Heart left ventricle (tissue), 13 donors: ENCODE measurements at regions not wholly inside any gene's neighbourhood (a gene's known extent, or its start where the extent isn't known, plus 50 kb on each side); places are given as distances from the start of the nearest gene placed in this dataset.

Source experiments
- POLR2A ChIP-seq, 2 donors: fragments of 450-650 bp; IDR thresholded peaks; one replicate each; pipeline ENCODE4 v1.6.1; 2017; ENCODE audit warnings: antibody characterized with exemption in 2 of 2, mild to moderate bottlenecking in 2 of 2, moderate library complexity in 2 of 2
- TF ChIP-seq, protein P1 (sequence below), 12 donors: fragments of 200-600 bp; sonication (generic) in 4 of 12; IDR thresholded peaks; one replicate each; pipeline versions ENCODE4 v1.5.0 to v1.8.0; 2018 to 2022; ENCODE audit warnings: antibody characterized with exemption in 12 of 12, mild to moderate bottlenecking in 5 of 12
- donor health status: ischemic (EF 13 %, LVEDD 7.1; RV severe dilation, severe dysfunction).
- donor health status: DM: no; HTN: yes; CAD: no.
- donor health status: DM: no; HTN: no; CAD: no.
- donor health status: ischemic (EF 25% LVEDD 6.9; RV normal size, moderate dysfunction).
- donor health status: ischemic (EF 25% LVEDD 5.7; RV mildly dilated, moderate dysfunction).
- donor health status: ischemic (EF 35%, LVEDD 5.7; RV mildly dilated, moderate dysfunction).
- donor health status: nonischemic (EF 11% LVEDD 7.7; RV severe dilation, severe dysfunction).
- donor health status: DM: yes; HTN: yes; CAD: no.
- donor health status: PGD.
- donor health status: ischemic (EF 29% LVEDD 5.4; RV normal size, mild dysfunction).
- donor health status: nonischemic (EF 23%, LVEDD 6.1; RV moderate dilation, normal function).

DNA sequence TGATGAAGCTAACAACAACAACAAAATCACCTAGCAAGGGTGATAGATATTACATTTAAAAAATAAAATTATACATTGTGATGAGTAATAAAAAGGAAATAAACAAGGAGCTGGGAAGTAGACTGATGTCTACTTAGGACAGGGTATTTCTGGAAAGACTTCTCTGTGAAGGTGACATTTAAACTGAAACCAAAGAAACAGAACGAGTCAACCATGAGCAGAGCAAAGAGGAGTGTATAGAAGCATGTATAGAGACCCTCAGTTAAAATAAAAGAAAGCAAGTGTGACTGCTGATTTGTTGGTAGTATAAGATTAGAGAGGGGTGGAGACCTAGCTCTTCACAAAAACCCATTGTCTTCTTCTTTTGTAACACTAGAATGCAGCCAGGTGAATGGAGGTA, 53.0 kb upstream of the TDRD3 start:
- TF ChIP-seq, protein P1, sequence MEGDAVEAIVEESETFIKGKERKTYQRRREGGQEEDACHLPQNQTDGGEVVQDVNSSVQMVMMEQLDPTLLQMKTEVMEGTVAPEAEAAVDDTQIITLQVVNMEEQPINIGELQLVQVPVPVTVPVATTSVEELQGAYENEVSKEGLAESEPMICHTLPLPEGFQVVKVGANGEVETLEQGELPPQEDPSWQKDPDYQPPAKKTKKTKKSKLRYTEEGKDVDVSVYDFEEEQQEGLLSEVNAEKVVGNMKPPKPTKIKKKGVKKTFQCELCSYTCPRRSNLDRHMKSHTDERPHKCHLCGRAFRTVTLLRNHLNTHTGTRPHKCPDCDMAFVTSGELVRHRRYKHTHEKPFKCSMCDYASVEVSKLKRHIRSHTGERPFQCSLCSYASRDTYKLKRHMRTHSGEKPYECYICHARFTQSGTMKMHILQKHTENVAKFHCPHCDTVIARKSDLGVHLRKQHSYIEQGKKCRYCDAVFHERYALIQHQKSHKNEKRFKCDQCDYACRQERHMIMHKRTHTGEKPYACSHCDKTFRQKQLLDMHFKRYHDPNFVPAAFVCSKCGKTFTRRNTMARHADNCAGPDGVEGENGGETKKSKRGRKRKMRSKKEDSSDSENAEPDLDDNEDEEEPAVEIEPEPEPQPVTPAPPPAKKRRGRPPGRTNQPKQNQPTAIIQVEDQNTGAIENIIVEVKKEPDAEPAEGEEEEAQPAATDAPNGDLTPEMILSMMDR (IDR thresholded peaks at IDR 0.05), result no peak
- TF ChIP-seq POLR2A (IDR thresholded peaks at IDR 0.05), result no peak
